ENCODE measurements at regions not wholly inside any gene's neighbourhood (a gene's known extent, or its start where the extent isn't known, plus 50 kb on each side); places are given as distances from the start of the nearest gene placed in this dataset.

- DNase-seq (ENCODE audit: low spot score): no peak
- TF ChIP-seq CTCF (IDR thresholded peaks at IDR 0.05): no peak
- Histone ChIP-seq H3K27ac (no peak overlapping the region), H3K4me3 (no peak overlapping the region)
Observed at GRCh38 chr10:4440260-4440659, 385.7 kb upstream of the AKR1E2 start.

GRCh38 chr10:4437791-4438190 is 388.2 kb upstream of the AKR1E2 start:
- TF ChIP-seq CTCF (IDR thresholded peaks at IDR 0.05): no peak
- no peak for DNase-seq (ENCODE audit: low spot score)
- Histone ChIP-seq H3K27ac (no peak overlapping the region), H3K4me3 (no peak overlapping the region)

GRCh38 chr10:4437061-4437460 is 388.9 kb upstream of the AKR1E2 start:
- no peak overlapping the region for H3K4me3 ChIP-seq
- DNase-seq (ENCODE audit: low spot score): no peak
- H3K27ac ChIP-seq: no peak overlapping the region
- no peak for TF ChIP-seq CTCF (IDR thresholded peaks at IDR 0.05)

- DNase-seq (ENCODE audit: low spot score): no peak
- TF ChIP-seq CTCF (IDR thresholded peaks at IDR 0.05): no peak
- Histone ChIP-seq H3K27ac (no peak overlapping the region), H3K4me3 (no peak overlapping the region)
Observed at GRCh38 chr10:4436103-4436502, 389.9 kb upstream of the AKR1E2 start.

- H3K4me3 ChIP-seq: no peak overlapping the region
- no peak for TF ChIP-seq CTCF (IDR thresholded peaks at IDR 0.05)
- no peak overlapping the region for H3K27ac ChIP-seq
- no peak for DNase-seq (ENCODE audit: low spot score)
Observed at GRCh38 chr10:4434516-4435071, 391.4 kb upstream of the AKR1E2 start.

GRCh38 chr10:4434105-4434504 is 391.9 kb upstream of the AKR1E2 start:
- Histone ChIP-seq H3K27ac (no peak overlapping the region), H3K4me3 (no peak overlapping the region)
- no peak for TF ChIP-seq CTCF (IDR thresholded peaks at IDR 0.05)
- DNase-seq (ENCODE audit: low spot score): no peak

GRCh38 chr10:4431114-4431863 is 394.7 kb upstream of the AKR1E2 start:
- H3K27ac ChIP-seq: no peak overlapping the region
- no peak for DNase-seq (ENCODE audit: low spot score)

More at GRCh38 chr10:4431114-4431863, 394.7 kb upstream of the AKR1E2 start:
- TF ChIP-seq CTCF (IDR thresholded peaks at IDR 0.05): no peak
- H3K4me3 ChIP-seq: no peak overlapping the region
